DOHH2 (cell line): ENCODE measurements at regions not wholly inside any gene's neighbourhood (a gene's known extent, or its start where the extent isn't known, plus 50 kb on each side); places are given as distances from the start of the nearest gene placed in this dataset.

Source experiments
- EZH2phosphoT487 ChIP-seq: fragments of 200-600 bp; sonication (generic); IDR thresholded peaks from 2 replicates; pipeline ENCODE4 v1.6.1; 2017; ENCODE audit warnings: borderline replicate concordance, mild to moderate bottlenecking, antibody characterized with exemption, low read length, moderate library complexity, mixed read lengths
- TF ChIP-seq, protein P1 (sequence below): fragments of 200-600 bp; sonication (generic); IDR thresholded peaks from one replicate; pipeline ENCODE4 v1.5.1; 2014; ENCODE audit warnings: antibody characterized with exemption, mild to moderate bottlenecking, low read depth, low read length; ENCODE audit not compliant: poor library complexity, severe bottlenecking

GRCh38 chr2:144161061-144161460 lies 358.9 kb downstream of the ZEB2 start:
- TF ChIP-seq, protein P1, sequence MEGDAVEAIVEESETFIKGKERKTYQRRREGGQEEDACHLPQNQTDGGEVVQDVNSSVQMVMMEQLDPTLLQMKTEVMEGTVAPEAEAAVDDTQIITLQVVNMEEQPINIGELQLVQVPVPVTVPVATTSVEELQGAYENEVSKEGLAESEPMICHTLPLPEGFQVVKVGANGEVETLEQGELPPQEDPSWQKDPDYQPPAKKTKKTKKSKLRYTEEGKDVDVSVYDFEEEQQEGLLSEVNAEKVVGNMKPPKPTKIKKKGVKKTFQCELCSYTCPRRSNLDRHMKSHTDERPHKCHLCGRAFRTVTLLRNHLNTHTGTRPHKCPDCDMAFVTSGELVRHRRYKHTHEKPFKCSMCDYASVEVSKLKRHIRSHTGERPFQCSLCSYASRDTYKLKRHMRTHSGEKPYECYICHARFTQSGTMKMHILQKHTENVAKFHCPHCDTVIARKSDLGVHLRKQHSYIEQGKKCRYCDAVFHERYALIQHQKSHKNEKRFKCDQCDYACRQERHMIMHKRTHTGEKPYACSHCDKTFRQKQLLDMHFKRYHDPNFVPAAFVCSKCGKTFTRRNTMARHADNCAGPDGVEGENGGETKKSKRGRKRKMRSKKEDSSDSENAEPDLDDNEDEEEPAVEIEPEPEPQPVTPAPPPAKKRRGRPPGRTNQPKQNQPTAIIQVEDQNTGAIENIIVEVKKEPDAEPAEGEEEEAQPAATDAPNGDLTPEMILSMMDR = no peak
- TF ChIP-seq EZH2phosphoT487 = no peak
